ENCODE measurements at regions not wholly inside any gene's neighbourhood (a gene's known extent, or its start where the extent isn't known, plus 50 kb on each side); places are given as distances from the start of the nearest gene placed in this dataset.

DNA sequence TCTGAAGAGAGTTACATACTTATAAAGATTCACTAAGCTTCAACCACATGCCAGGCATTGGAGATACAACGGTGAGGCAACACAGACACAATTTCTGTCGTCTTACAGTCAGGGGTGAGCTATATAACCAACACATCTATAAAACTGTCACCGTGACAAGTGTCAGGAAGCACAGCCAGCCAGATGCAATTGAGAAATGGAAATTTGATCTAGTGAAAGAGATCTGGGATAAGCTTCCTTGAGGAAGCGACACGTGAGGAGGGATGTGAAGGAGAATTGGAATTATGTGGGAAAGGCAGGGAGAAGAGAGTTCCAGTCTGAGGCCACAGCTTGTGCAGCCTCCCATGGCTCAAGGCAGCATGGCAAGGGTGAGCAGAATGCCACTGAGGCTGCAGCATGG is 50.9 kb upstream of the ZNF354B start:
- WGBS, 2 donors = 61 to 71% methylated on average over 5 of the region's 5 CpGs
- intact Hi-C loops (cut with DNase I; ENCODE audit: low total_unique reads) = no loop called here
- Histone ChIP-seq H3K27me3 (no peaks in the 10 kb centered on the region), H3K9me3 (no peaks in the 10 kb centered on the region), H3K4me1 (no peaks in the 10 kb centered on the region), H3K36me3 (ENCODE audit: low read depth, missing control alignments) (no peaks in the 10 kb centered on the region), H3K4me3 (no peak overlapping the region), H3K27ac (no peak overlapping the region)
- TF ChIP-seq, protein P1, sequence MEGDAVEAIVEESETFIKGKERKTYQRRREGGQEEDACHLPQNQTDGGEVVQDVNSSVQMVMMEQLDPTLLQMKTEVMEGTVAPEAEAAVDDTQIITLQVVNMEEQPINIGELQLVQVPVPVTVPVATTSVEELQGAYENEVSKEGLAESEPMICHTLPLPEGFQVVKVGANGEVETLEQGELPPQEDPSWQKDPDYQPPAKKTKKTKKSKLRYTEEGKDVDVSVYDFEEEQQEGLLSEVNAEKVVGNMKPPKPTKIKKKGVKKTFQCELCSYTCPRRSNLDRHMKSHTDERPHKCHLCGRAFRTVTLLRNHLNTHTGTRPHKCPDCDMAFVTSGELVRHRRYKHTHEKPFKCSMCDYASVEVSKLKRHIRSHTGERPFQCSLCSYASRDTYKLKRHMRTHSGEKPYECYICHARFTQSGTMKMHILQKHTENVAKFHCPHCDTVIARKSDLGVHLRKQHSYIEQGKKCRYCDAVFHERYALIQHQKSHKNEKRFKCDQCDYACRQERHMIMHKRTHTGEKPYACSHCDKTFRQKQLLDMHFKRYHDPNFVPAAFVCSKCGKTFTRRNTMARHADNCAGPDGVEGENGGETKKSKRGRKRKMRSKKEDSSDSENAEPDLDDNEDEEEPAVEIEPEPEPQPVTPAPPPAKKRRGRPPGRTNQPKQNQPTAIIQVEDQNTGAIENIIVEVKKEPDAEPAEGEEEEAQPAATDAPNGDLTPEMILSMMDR (IDR thresholded peaks at IDR 0.05) = no peak
- no peak for TF ChIP-seq POLR2A (IDR thresholded peaks at IDR 0.05)
- DNase-seq = no peak

DNA sequence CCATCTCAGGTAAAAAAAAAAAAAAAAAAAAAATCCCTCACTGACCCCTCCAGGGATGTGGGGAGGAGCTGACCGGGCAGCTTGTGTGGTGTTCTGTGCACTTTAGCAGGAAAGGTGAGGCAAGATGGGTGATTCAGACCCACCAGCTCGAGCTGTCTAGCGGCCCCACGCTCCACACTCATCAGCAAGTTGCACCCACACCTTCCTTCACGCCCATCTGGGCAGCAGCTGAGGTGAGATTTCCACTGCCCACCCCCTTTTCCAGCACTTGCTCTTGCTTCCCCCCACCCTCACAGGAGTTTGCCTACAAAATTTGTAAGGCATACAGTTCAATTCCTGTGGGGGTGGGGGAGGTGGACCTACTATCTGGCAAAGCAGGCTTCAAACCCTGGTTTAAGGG is 58.7 kb upstream of the ZNF354B start:
- TF ChIP-seq, protein P1 (IDR thresholded peaks at IDR 0.05) = no peak
- TF ChIP-seq POLR2A (IDR thresholded peaks at IDR 0.05) = no peak
- no peak for DNase-seq
- no peaks in the 10 kb centered on the region for H3K9me3 ChIP-seq
- 82 to 89% methylated on average over 5 of the region's 5 CpGs for WGBS, 2 donors
- intact Hi-C loops (cut with DNase I; ENCODE audit: low total_unique reads) = no loop called here
- no peaks in the 10 kb centered on the region for H3K36me3 ChIP-seq (ENCODE audit: low read depth, missing control alignments)
- no peak overlapping the region for H3K4me3 ChIP-seq
- H3K4me1 ChIP-seq = no peaks in the 10 kb centered on the region
- no peaks in the 10 kb centered on the region for H3K27me3 ChIP-seq
- no peak overlapping the region for H3K27ac ChIP-seq

GRCh38 chr5:178797546-178798440 is 62.0 kb upstream of the ZNF354B start:
- TF ChIP-seq, protein P1 (IDR thresholded peaks at IDR 0.05) = no peak
- TF ChIP-seq POLR2A (IDR thresholded peaks at IDR 0.05) = no peak
- WGBS, 2 donors = 85 to 86% methylated on average over 16 to 19 of the region's 19 CpGs

DNA sequence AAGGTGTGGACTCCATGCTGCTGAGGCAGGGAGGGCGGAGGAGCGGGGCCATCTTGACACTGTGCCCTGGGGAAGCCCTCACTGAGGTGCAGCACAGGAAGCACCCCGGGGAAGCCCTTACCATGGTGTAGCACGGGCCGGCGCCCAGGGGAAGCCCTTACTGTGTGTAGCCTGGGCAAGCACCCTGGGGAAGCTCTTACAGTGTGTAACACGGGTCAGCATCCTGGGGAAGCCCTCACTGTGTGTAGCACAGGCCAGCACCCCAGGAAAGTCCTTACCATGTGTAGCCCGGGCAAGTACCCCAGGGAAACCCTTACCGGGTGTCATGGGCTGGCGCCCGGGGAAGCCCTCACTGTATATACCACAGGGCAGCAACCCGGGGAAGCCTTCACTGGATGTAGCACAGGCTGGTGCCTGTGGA is 62.6 kb upstream of the ZNF354B start:
- H3K27ac ChIP-seq = no peak overlapping the region
- no peaks in the 10 kb centered on the region for H3K36me3 ChIP-seq (ENCODE audit: low read depth, missing control alignments)
- H3K9me3 ChIP-seq = no peaks in the 10 kb centered on the region
- 88 to 90% methylated on average over 7 to 12 of the region's 12 CpGs for WGBS, 2 donors
- intact Hi-C loops (cut with DNase I; ENCODE audit: low total_unique reads) = no loop called here
- no peaks in the 10 kb centered on the region for H3K4me1 ChIP-seq
- no peak for DNase-seq
- no peaks in the 10 kb centered on the region for H3K27me3 ChIP-seq
- TF ChIP-seq, protein P1 (IDR thresholded peaks at IDR 0.05) = no peak
- no peak for TF ChIP-seq POLR2A (IDR thresholded peaks at IDR 0.05)
- H3K4me3 ChIP-seq = no peak overlapping the region

More at GRCh38 chr5:178797546-178798440, 62.0 kb upstream of the ZNF354B start:
- Histone ChIP-seq H3K27ac (no peak overlapping the region), H3K27me3 (no peaks in the 10 kb centered on the region), H3K36me3 (ENCODE audit: low read depth, missing control alignments) (no peaks in the 10 kb centered on the region), H3K4me1 (no peaks in the 10 kb centered on the region), H3K9me3 (no peaks in the 10 kb centered on the region), H3K4me3 (no peak overlapping the region)
- DNase-seq = no peak
- intact Hi-C loops (cut with DNase I; ENCODE audit: low total_unique reads) = no loop called here
